ENCODE measurements at regions not wholly inside any gene's neighbourhood (a gene's known extent, or its start where the extent isn't known, plus 50 kb on each side); places are given as distances from the start of the nearest gene placed in this dataset.
"Not testable (repeated sequence)": the region's sequence is repeated elsewhere in the genome, so short reads cannot be mapped to it uniquely, and the experiment has no call there.

DNA sequence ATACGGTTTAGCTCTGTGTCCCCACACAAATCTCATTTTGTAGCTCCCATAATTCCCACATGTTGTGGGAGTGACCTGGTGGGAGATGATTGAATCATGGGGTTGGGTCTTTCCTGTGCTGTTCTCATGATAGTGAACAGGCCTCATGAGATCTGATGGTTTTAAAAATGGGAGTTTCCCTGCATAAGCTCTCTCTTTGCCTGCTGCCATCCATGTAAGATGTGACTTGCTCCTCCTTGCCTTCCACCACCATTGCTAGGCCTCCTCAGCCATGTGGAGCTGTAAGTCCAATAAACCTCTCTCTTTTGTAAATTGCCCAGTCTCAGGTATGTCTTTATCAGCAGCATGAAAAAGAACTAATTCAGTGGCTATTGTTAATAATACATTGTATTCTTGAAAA, 73.8 kb downstream of the GPR85 start:
- H3K23ac ChIP-seq (ENCODE audit: insufficient read length); POLR2A ChIA-PET (ENCODE audit: partially characterized antibody); H4K20me1 ChIP-seq (replicated peaks in 1 of 2; ENCODE audit: control insufficient read depth in 1 of 2, insufficient read depth in 2 of 2, low read length in 2 of 2); H2BK120ac ChIP-seq (replicated peaks; ENCODE audit: low read depth, low read length); H2AFZ ChIP-seq (ENCODE audit: low read length); H2BK12ac ChIP-seq (ENCODE audit: low read depth, low read length); H3K18ac ChIP-seq (ENCODE audit: extremely low read depth, low read length); H3K4me2 ChIP-seq (ENCODE audit: insufficient read depth in 1 of 2, low read depth in 2 of 2, low read length in 2 of 2); H3K9me3 ChIP-seq (ENCODE audit: insufficient read depth in 2 of 2, low read depth in 1 of 2, low read length in 1 of 2); H3K4ac ChIP-seq (replicated peaks; ENCODE audit: insufficient read length, low read depth, low read length); H4K8ac ChIP-seq (ENCODE audit: extremely low read depth, insufficient read depth, low read length); H3K4me1 ChIP-seq (replicated peaks in 1 of 4; ENCODE audit: control insufficient read depth in 3 of 4, insufficient read depth in 4 of 4, low read length in 3 of 4); H4K5ac ChIP-seq (ENCODE audit: insufficient read length, low read depth, low read length); H3K23me2 ChIP-seq (ENCODE audit: low read depth, low read length); H2AK5ac ChIP-seq (ENCODE audit: low read depth, low read length); H3K14ac ChIP-seq (ENCODE audit: insufficient read length); H3K36me3 ChIP-seq (ENCODE audit: control insufficient read depth in 2 of 4, insufficient read depth in 4 of 4, low read length in 3 of 4); H4K91ac ChIP-seq (replicated peaks; ENCODE audit: insufficient read length, low read length); H3K27ac ChIP-seq (ENCODE audit: low read depth, low read length); H3K79me2 ChIP-seq (ENCODE audit: control insufficient read depth in 1 of 2, insufficient read depth in 2 of 2, low read length in 2 of 2); H2BK5ac ChIP-seq (ENCODE audit: low read depth, low read length); H3K27me3 ChIP-seq (replicated peaks in 1 of 4; ENCODE audit: control insufficient read depth in 3 of 4, extremely low read depth in 1 of 4, insufficient read depth in 3 of 4, low read length in 3 of 4); H3K56ac ChIP-seq (replicated peaks; ENCODE audit: insufficient read length, low read depth, low read length); H3K9ac ChIP-seq (replicated peaks in 1 of 4; ENCODE audit: extremely low read depth in 1 of 4, low read depth in 3 of 4, low read length in 3 of 4); H3K4me3 ChIP-seq (ENCODE audit: extremely low read depth in 1 of 4, insufficient read depth in 2 of 4, low read depth in 3 of 4, low read length in 4 of 4); H2BK20ac ChIP-seq (ENCODE audit: low read length); DNase-seq (ENCODE audit: low read depth in 1 of 2, low spot score in 2 of 2); H3K79me1 ChIP-seq (ENCODE audit: low read depth, low read length); H2BK15ac ChIP-seq (ENCODE audit: low read length); FAIRE-seq: not testable (repeated sequence)
- CTCF ChIA-PET (ENCODE audit: partially characterized antibody) = interaction anchor here (0.6 to 1.4 kb wide), 3 partner anchors 10 to 375 kb away, joined by 3 to 4 read pairs (median 3); no protein-coding TSS in a partner anchor
- 100% methylated on average over 1 of the region's 1 CpG; no CpG with 5 or more reads in 1 of the 2 experiments for WGBS, 2 experiments (ENCODE audit: extremely low coverage in 1 of 2, insufficient coverage in 1 of 2, insufficient read length in 1 of 2, insufficient replicate concordance in 2 of 2, low coverage in 1 of 2, low lambda C conversion rate in 2 of 2, missing lambda C conversion rate in 1 of 2)
